ENCODE measurements at regions not wholly inside any gene's neighbourhood (a gene's known extent, or its start where the extent isn't known, plus 50 kb on each side); places are given as distances from the start of the nearest gene placed in this dataset.

DNA sequence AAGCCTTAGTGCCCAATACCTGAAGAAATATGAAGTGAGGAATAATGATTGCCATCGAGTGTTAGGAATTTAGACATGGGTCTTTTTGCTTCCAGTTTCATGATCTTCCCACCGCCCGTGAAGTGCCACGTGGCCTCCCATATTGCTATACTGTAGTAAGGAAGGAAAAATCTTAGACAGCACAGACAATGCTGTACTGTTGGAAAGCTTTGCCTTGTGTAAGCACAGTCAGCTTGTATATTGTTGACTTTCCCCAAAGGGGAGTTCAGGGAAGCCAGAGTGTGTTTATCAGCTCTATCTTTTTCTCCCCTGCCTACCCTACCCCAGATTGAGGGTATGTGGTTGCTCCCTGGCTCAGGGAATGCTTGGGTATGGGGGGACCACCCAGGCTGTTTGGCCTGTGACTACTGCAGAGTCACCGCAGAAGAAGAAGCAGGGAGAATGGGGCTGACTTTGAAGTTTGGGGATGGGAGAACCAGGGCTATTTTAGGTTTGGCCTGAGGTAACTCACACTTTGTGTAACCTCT is 161.8 kb upstream of the MEF2C start:
- no peak for DNase-seq

DNA sequence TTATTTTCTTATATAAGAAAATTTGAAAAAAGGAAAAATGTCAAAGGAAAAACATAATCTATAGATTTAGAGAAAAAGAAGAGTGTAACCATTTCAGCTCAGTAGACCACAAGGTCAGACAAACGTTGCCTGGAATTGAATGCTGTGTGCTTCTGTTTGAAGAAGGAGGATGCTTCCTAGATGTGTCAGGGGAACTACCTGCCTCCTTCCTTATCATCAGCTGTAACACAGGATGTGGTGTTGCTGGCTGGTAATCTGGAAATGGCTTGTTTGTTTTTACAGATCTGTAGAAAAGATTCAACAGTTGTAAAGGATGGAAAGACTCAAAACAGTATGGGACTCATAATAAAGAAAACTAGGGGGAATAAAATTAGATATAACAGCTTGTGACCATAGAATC is 160.7 kb upstream of the MEF2C start:
- no peak for DNase-seq

DNA sequence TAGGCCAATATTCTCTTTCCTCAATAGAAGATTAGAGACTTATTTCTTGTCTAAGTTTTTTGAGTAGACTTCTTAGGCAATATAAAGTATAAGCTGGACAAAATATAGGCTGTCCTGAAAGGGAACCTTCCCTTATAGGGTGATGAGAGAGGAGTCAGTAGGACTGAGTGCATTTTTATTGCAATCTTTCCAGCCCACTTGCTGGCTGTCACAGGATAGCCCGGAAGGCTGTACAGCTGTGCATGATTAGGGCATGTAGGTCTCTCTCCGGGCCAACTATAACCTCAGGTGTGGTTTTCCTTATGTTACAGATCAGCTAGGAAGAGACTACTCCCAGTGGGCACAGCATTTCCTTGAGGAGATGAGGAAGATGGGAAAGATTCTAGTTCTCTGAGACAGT is 159.8 kb upstream of the MEF2C start:
- no peak for DNase-seq

DNA sequence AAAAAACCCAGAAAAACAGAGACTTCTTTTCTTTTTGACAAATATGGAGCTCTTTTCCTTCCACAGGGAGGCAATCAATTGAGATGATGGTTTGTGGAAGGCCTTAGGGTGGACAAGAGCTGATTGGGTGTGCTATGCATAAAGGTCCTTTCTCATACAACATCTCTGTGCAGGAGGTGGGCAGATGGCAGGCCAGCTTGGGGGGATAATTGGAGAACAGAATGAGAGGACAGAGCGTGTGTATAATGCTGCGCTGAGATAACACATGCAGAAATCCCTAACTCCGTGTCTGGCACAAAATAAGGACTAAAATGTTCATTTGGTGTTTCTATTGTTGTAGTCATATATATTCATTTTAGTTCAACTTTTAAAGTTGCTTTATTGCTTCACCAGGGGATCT is 159.0 kb upstream of the MEF2C start:
- no peak for DNase-seq

DNA sequence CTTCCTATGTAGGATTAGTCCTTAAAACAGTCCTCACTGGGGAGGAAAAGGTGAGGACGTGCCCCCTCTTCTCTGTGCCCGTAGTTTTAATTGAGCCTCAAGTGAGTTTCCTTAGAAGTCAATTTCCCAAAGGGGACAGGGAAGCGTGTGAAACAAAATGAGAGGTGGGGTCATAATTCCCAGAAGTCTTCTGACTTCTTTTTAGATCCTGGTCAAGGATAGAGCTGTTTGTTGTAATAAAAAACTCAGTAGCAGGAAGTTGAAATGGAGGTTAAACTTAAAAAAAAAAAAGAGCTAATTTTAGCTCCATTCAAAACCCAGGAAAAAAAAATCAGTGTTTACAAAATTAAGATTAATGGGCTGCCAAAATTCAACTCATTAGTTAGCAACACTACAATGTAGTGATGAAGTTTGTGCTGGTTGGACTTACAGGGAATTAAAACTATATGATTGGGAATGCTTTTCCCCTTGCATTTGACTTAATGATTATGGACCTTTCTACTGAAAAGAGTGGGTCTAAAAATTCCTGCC is 158.3 kb upstream of the MEF2C start:
- no peak for DNase-seq

DNA sequence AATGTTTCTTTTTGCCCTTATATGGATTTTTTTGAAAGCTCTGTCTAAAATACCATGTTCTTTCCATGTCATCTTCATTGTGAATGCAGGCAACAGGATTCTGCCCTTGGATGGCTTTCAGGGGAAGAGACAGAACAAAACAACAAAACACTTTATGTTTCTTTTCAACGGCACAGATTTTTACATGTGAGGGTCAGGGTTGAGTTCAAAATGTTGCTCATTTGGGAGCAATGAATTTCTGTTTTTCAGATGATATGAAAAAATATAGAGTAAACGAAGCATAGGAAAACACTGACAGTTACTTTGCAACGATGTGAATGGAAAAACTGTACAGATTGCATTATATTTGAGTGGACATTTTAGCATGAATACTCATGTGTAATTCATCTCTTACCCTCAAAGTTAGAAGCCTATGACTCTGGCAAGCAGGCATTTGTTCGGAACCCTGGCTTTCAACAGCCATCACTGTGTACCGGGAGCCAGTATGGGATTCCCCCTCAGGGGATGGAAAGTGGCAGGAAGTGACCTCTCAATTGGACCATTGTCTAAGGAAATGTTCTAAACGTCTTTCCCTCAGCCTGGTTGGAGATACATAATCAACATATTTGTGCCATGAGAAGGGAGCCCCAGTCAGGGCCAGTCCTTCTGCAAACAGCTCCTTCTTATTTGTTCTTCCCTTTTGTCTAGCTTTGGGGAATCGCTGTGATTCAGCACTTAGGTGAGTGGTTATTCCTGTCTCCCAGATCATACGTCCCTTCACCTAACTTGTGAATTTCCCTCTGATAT is 153.9 kb upstream of the MEF2C start:
- DNase-seq: no peak

DNA sequence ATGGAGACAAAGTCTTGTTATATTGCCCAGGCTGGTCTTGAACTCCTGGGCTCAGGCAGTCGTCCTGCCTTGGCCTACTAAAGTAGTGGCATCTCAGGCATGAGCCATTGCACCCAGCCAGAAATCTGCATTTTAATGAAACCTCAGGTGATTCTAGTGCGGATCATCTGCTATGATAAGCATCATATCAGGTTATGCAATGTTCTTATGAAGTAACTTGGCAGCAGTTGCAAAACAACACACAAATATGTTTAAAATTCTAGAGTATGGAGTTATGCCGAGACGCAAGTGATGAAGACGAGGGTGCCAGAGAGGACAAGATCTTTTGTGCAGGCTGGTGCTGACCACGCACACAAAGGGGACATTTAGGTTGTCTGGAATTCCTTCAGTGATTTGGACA is 153.2 kb upstream of the MEF2C start:
- no peak for DNase-seq

DNA sequence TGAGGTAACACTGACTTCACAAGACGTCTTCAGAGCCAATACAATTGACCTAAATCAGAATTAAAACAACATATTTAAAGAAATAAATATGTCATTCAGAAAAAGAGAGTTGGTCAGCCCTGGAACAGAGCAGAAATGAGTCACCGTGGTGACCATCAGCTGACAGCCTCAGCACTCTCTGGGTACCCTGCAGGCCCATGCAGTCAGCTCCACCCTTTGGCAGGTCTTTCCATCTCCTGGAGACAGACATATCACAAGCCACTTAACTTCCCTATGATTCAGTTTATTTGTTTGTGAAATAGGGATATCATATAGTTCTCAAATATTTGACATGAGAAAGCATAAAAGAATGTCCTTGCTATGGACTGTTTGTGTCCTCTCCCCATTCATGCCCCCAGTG is 151.6 kb upstream of the MEF2C start:
- DNase-seq: no peak

DNA sequence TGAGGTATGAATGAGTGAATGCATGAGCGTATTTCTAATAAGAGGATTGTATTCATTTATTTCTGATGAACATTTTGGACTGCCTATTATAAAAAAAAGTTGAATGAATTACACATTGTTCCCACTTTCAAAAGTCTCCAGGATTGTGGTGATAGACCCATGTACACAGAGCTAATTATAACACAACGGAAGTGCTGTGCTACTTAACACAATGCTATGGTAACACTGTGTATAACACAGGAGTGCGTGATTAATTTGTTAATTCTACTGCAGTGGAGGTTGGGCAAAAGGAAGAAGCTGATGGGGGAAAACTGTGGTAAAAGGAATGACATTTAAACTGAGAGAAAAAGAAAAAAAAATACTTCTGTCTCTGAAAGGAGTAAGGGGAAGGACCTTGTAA is 147.8 kb upstream of the MEF2C start:
- DNase-seq: no peak

DNA sequence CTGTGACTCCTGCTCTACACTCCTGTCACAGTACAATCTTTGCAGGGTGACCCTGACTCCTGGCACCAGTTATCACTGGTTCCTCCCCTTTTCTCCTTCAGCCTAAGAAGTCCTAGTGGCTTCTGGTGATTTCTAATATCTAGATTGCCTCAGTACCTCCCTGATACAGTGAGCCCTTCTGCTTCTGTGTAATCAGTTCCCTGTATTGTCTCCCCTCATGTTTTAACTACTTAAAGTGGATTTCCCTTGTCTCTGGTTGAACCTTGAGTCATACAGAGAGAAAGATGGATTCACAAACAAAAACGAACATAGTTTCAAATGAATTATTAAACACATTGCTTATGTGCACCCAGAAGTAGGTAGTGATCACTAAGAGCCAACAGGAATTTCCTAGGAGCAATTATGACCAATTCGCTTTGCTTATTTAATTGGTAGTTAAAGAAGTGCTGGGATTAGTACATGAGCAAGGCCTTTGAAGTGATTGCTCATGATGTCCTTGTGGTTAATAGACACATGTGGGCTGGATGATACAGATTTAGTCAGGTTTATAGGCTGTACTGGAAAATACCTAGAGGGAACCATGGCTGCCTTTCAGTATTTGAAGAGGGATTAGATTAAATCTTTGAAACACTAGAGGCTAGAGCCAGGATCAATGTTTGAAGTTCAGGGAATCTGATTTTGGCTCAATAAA is 145.8 kb upstream of the MEF2C start:
- DNase-seq: no peak

DNA sequence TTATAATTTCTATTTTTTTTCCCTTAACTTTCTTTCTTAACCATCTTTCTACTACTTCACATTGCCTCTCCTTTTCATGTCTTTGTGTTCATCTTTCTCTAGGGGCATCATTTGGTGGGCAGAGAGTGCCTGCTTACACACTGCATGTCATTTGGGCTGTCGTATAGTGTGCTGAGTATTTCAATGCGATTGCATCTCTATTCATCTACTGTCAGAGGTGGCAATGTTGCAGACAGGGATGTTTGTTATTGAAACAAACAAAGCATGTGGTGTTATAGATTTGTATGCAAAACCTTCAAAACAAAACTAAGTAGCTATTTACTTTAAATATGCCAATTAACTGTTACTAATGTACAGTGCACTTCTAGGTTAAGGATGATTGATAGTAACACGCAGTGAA is 141.1 kb upstream of the MEF2C start:
- DNase-seq: no peak

DNA sequence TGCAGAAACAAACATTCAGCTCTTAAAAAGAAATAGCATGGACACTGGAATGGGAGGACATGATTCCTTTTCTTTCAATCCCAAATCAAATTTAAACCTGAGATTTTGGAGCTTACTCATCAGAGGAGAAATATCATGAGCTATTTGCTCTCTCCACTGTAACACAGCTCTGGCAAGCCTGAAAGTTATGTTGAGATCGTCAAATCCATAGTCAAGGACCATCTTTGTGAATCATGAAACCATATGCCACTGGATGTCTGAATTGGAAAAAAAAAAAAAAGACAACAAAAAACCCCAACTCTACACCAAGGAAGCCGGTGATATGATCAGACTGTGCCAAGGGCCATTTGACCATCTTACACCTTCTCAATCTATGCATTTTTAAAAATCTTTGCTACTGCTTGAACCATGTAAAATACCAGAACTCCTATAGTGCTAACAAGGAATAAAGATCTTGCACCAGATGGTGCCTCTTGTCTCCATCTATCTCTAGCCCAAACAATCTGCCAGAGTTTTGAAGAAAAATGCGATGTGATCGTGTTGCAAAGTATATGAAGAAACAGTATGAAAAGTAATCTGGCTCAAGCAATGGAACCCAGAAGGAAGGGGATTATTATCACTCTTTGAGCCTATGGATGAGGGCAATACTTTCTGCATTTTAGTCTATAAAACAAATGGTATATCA is 138.1 kb upstream of the MEF2C start:
- no peak for DNase-seq

DNA sequence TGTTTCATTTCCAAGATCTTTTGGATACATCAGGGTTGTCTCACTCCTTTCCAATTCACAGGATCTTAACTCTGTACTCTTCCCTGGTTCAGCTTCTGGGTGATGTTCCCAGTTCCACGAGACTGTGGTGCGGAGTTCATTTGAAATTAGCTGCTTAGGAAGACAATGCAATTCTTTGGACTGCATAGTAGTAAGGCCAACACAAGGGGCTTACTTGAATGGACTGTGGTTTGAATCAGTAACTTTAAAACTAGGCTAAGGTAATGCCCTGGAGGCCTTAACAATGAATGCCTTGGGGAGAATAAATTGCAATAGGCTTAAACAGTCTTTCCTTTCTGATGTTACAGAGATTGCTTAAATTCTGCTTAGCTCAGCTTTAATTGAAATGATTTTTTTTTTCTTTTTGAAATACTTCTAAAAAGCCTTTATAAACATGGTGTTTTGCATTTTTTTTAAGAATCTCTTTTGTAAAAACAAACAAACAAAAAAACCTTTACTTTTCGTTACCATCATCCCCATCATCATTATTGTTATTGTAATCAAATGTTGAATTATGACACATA is 133.8 kb upstream of the MEF2C start:
- no peak for DNase-seq

DNA sequence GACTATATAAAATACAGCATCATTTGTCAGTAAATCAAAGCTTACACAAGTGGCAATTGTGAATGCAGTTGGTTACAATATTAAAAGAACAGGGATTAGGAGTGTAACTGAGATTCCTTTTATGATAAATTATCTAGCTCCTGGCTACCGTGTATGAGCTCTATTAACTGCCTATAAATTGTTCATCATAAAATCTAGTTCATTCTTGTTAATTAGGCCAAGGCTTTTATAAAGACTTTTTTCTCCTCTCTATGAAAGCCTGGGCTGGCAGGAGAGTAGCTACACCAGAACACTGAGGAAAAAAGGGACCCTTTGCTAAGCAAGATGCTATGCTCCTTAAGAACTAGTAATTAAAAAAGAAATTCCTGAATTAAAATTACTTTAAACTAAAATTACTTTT is 132.4 kb upstream of the MEF2C start:
- DNase-seq: no peak

DNA sequence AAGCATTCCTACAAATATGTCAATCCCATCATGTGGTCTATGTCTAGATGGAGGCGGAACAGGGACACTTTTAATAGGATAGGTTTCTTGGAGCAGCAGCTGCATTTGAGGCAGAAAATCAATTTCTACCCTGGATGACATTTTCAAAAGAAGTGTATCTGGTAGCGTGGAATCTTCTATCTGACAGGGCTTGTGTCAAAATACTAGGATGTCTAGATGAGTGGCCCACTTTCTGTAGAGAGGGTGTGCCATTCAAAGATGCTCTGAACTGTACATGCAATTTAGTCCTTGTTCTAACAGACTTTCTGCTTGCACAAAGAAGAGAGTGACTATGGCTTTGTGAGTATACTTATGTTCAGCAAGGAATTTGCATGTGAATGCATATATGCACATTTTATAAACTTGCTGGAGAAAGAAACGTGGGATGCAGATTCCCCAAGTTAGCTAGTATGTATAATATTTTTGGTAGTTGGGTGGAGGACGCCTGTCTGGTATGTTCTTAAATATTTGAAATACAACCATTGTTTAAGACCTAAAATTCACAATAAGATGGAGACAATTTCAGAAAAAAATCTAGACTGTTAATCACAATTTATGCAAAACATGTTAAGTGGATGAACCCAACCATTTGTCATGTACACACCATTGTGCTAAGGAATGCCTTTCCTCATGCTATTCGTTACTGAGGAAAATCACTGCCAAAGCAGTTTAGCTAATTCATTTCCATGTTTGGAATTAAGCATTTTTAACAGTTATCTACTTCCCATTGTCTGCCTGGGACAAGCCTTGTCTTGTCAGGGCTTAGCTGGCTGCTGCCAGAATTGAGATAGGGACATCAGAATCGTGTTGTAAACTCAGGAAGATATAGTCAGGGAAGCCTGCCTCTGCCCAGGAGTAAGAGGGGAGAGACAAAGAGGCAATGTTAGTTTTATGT is 129.1 kb upstream of the MEF2C start:
- DNase-seq: no peak

DNA sequence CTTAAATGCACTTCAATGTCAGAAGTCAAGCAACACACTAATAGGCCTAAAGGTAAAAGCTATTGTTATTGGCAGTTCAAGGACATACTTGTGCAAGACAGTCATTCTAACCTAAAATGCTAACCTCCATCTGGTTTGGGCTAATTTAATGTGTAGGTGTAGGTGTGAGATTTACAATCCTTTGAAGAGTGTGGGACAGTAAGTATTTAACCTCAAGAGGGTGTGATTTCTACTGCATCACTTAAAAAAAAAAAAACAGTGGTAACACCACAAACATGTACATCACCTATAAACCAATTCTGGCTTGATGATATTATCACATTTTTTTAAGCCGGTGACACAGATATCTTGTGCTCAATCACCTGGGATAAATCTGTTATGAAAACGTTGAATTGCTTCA is 127.5 kb upstream of the MEF2C start:
- no peak for DNase-seq

DNA sequence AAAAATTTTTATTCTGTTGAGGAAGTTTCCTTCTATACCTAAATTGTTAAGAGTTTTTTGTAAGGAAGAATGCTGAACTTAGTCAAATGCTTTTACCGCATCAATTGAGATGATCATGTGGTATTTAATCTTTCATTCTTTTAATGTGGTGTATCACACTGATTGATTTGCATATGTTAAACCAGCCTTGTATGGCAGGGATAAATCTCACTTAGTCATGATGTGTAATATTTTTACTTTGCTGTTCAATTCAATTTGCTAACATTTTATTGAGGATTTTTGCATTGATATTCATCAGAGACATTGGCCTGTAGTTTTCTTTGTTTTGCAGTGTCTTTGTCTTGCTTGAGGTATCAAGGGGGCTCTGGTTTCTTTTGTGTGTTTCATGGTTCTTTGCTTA is 125.3 kb upstream of the MEF2C start:
- no peak for DNase-seq

DNA sequence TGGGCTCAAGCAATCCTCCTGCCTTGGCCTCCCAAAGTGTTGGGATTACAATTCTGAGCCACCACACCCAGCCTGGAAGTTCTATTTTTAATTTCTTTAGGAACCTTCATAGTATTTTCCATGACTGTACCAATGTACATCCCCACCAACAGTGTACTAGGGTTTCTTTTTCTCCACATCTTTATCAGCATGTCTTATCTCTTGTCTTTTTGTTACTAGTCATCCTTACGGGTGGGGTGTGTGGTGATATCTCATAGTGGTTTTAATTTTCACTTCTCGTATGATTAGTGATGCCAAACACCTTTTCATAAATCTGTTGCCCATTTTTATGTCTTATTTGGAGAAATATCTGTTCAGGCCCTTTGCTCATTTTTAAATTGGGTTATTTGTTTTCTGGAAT is 123.0 kb upstream of the MEF2C start:
- DNase-seq: no peak

DNA sequence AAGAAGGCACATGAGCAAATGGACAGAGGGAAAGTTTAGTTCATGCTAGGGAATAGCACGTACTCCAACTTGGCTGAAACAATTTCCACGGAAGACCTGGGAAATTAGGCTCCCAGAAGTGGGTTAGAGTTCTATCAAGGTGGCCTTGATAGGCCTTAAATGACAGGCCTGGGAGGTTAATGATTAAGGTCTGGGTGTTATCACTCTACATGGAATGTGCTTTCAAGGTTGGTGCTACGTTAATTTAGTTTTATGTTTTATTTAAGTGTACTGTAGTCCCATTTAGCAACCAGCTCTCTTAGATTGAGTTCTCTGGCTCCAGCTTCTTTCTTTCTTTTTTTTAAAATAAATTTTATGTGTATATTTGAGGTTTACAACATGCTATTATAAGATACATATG is 121.4 kb upstream of the MEF2C start:
- no peak for DNase-seq

DNA sequence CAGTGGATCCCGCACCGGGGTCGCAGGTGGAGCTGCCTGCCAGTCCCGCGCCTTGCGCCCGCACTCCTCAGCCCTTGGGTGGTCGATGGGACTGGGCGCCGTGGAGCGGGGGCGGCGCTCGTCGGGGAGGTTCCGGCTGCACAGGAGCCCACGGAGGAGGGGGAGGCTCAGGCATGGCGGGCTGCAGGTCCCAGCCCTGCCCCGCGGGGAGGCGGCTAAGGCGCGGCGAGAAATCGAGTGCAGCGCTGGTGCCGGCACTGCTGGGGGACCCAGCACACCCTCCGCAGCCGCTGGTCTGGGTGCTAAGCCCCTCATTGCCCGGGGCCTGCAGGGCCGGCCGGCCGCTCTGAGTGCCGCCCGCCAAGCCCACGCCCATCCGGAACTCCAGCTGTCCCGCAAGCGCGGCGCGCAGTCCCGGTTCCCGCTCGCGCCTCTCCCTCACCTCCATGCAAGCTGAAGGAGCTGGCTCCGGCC is 120.6 kb upstream of the MEF2C start:
- no peak for DNase-seq

DNA sequence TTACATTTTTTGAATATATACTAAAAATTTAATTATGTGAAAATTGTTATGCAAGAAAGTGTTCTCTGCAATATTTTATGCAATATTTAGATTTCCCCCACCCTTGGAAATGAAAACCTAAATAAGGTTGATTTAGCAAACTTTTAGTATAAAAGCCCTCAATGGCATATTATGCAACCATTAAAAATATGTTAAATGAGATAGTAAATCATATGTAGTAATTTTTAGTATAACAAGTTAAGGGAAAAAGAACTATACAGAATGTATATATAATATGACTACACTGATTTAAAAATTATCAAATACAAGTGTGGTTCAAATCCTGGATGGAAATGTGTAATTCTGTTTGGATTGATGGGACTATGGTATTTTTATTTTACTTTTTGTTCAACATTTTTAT is 116.9 kb upstream of the MEF2C start:
- no peak for DNase-seq

DNA sequence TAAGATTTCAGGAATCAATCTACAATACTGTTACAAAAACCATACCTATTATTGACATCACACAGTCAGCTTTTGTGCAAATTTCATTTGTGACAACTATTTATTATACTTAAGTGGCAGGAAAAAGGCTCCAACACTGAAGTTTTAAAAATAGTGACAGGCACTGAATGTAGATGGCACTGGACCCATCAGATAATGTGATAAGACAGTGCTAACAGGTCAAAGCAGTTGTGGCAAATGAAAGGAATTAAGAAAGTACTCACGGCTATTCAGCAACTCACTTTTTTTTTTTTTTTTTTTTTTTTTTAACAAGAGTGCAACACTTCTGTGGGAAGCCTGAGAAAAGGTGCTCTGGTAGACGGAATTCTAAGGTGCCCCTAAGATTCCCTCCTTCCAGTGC is 115.0 kb upstream of the MEF2C start:
- DNase-seq: no peak
